ENCODE measurements at regions not wholly inside any gene's neighbourhood (a gene's known extent, or its start where the extent isn't known, plus 50 kb on each side); places are given as distances from the start of the nearest gene placed in this dataset.

DNA sequence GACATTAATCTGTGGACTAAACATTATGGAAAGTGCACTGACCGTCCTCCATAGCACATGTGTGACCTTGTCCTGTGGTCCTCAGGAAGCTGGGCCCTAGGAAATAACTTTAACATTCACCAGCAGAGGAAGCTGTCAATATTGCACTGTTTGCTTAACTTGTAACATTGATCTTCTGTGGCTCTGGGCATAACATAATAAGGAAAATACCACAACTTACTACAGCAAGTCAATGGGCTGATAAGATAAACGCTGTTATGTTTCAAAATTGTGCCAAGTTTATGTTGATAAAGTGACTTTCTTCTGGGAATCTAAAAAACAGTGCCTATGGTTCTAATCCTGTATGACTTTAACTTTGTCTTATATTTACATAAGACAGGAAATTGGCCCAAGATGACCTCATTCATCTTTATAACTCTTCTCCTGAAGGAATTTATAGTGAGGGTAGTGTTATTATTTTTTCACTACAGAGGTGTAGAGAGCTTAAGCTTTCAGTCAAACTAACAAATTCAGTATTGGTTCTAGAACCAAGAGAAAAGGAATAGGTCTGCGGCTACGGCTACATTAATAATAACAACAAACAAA, 113.7 kb upstream of the MAP4K3 start (continued):
- TF ChIP-seq, protein P1, sequence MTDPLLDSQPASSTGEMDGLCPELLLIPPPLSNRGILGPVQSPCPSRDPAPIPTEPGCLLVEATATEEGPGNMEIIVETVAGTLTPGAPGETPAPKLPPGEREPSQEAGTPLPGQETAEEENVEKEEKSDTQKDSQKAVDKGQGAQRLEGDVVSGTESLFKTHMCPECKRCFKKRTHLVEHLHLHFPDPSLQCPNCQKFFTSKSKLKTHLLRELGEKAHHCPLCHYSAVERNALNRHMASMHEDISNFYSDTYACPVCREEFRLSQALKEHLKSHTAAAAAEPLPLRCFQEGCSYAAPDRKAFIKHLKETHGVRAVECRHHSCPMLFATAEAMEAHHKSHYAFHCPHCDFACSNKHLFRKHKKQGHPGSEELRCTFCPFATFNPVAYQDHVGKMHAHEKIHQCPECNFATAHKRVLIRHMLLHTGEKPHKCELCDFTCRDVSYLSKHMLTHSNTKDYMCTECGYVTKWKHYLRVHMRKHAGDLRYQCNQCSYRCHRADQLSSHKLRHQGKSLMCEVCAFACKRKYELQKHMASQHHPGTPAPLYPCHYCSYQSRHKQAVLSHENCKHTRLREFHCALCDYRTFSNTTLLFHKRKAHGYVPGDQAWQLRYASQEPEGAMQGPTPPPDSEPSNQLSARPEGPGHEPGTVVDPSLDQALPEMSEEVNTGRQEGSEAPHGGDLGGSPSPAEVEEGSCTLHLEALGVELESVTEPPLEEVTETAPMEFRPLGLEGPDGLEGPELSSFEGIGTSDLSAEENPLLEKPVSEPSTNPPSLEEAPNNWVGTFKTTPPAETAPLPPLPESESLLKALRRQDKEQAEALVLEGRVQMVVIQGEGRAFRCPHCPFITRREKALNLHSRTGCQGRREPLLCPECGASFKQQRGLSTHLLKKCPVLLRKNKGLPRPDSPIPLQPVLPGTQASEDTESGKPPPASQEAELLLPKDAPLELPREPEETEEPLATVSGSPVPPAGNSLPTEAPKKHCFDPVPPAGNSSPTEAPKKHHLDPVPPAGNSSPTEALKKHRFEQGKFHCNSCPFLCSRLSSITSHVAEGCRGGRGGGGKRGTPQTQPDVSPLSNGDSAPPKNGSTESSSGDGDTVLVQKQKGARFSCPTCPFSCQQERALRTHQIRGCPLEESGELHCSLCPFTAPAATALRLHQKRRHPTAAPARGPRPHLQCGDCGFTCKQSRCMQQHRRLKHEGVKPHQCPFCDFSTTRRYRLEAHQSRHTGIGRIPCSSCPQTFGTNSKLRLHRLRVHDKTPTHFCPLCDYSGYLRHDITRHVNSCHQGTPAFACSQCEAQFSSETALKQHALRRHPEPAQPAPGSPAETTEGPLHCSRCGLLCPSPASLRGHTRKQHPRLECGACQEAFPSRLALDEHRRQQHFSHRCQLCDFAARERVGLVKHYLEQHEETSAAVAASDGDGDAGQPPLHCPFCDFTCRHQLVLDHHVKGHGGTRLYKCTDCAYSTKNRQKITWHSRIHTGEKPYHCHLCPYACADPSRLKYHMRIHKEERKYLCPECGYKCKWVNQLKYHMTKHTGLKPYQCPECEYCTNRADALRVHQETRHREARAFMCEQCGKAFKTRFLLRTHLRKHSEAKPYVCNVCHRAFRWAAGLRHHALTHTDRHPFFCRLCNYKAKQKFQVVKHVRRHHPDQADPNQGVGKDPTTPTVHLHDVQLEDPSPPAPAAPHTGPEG (CRISPR knock-in tag; IDR thresholded peaks at IDR 0.05), result peak; percentile 90
- TF ChIP-seq KDM1A (CRISPR knock-in tag; IDR thresholded peaks at IDR 0.05), result peak; percentile 94
- TF ChIP-seq ZNF136 (CRISPR knock-in tag; IDR thresholded peaks at IDR 0.05; ENCODE audit: low read depth), result peak; percentile 99; the same call in 1 of the 2 replicates
- no peak for TF ChIP-seq LBX2 (CRISPR knock-in tag; IDR thresholded peaks at IDR 0.05; ENCODE audit: borderline replicate concordance)
- no peak for TF ChIP-seq DNMT1 (CRISPR knock-in tag; IDR thresholded peaks at IDR 0.05)
- peak; percentile 79 for TF ChIP-seq FOXK2 (IDR thresholded peaks at IDR 0.05)
- TF ChIP-seq ZNF10 (CRISPR knock-in tag; IDR thresholded peaks at IDR 0.05; ENCODE audit: borderline replicate concordance, low read depth), result no peak
- TF ChIP-seq, protein P2, sequence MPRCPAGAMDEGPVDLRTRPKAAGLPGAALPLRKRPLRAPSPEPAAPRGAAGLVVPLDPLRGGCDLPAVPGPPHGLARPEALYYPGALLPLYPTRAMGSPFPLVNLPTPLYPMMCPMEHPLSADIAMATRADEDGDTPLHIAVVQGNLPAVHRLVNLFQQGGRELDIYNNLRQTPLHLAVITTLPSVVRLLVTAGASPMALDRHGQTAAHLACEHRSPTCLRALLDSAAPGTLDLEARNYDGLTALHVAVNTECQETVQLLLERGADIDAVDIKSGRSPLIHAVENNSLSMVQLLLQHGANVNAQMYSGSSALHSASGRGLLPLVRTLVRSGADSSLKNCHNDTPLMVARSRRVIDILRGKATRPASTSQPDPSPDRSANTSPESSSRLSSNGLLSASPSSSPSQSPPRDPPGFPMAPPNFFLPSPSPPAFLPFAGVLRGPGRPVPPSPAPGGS (CRISPR knock-in tag; IDR thresholded peaks at IDR 0.05), result peak; percentile 83; the same call in 1 of the 2 replicates
- no peak for TF ChIP-seq ZNF333 (CRISPR knock-in tag; IDR thresholded peaks at IDR 0.05; ENCODE audit: borderline replicate concordance)
- TF ChIP-seq HHEX (CRISPR knock-in tag; IDR thresholded peaks at IDR 0.05), result peak; percentile 91
- TF ChIP-seq ZNF737 (CRISPR knock-in tag; IDR thresholded peaks at IDR 0.05; ENCODE audit: borderline replicate concordance), result no peak
- TF ChIP-seq SP140L (CRISPR knock-in tag; IDR thresholded peaks at IDR 0.05; ENCODE audit: borderline replicate concordance), result peak; percentile 95
- TF ChIP-seq PLSCR1 (CRISPR knock-in tag; IDR thresholded peaks at IDR 0.05; ENCODE audit: borderline replicate concordance), result no peak
- peak; percentile 100 for TF ChIP-seq MED1 (CRISPR knock-in tag; IDR thresholded peaks at IDR 0.05)
- TF ChIP-seq TBX3 (IDR thresholded peaks at IDR 0.05; ENCODE audit: borderline replicate concordance), result peak; percentile 79
- TF ChIP-seq ZBTB7B (CRISPR knock-in tag; IDR thresholded peaks at IDR 0.05), result peak; percentile 96
- TF ChIP-seq HDAC1 (CRISPR knock-in tag; IDR thresholded peaks at IDR 0.05), result peak; percentile 97
- TF ChIP-seq MIER3 (CRISPR knock-in tag; IDR thresholded peaks at IDR 0.05; ENCODE audit: borderline replicate concordance), result peak; percentile 99
